Uterus (tissue), 3 donors: ENCODE measurements at regions not wholly inside any gene's neighbourhood (a gene's known extent, or its start where the extent isn't known, plus 50 kb on each side); places are given as distances from the start of the nearest gene placed in this dataset. TPM values are rescaled to one million over a fixed set of nuclear protein-coding genes. Genes with fewer than 3 reads are reported as not detected.

Source experiments
- DNase-seq, 2 donors: peaks; one replicate each; pipeline ENCODE4 v3.0.0-alpha.2; 2019 to 2020
- H3K27ac ChIP-seq, 2 donors: fragments of 200-600 bp; sonication (generic); 1 replicate in 1 of 2; 2 replicates in 1 of 2; pipeline ENCODE4 v1.5.1; 2016 to 2018
- H3K27me3 ChIP-seq, 2 donors: fragments of 200-600 bp; sonication (generic); one replicate each; pipeline ENCODE4 v1.5.1; 2018 to 2019; ENCODE audit warnings: control low read depth in 1 of 2
- H3K36me3 ChIP-seq, 2 donors: fragments of 200-600 bp; sonication (generic); one replicate each; pipeline ENCODE4 v1.5.1; 2019; ENCODE audit warnings: control low read depth in 1 of 2
- H3K4me1 ChIP-seq, 2 donors: fragments of 200-600 bp; sonication (generic); one replicate each; pipeline ENCODE4 v1.5.1; 2018 to 2019; ENCODE audit warnings: control low read depth in 1 of 2
- H3K4me3 ChIP-seq, 2 donors: fragments of 200-600 bp; sonication (generic); 1 replicate in 1 of 2; 2 replicates in 1 of 2; pipeline ENCODE4 v1.5.1; 2018 to 2019; ENCODE audit warnings: mild to moderate bottlenecking in 1 of 2
- H3K9me3 ChIP-seq, 2 donors: fragments of 200-600 bp; sonication (generic); one replicate each; pipeline ENCODE4 v1.5.1; 2019; ENCODE audit warnings: control low read depth in 1 of 2
- CTCF ChIP-seq, 4 experiments: fragments of 200-600 bp in 2 of 4; fragments of 450-650 bp in 2 of 4; sonication (generic) in 2 of 4; IDR thresholded peaks; one replicate each; pipeline ENCODE4 v1.5.1; 2016 to 2019; ENCODE audit warnings: antibody characterized with exemption in 4 of 4, mild to moderate bottlenecking in 2 of 4, moderate library complexity in 1 of 4
- POLR2A ChIP-seq, 2 donors: fragments of 450-650 bp; IDR thresholded peaks; one replicate each; pipeline ENCODE4 v1.6.1; 2016; ENCODE audit warnings: antibody characterized with exemption in 2 of 2, mild to moderate bottlenecking in 1 of 2, moderate library complexity in 1 of 2
- intact Hi-C: fragments of 100-400 bp; cut with DNase I; formaldehyde crosslinking; loops from one replicate; pipeline ENCODE4 v1.15.1; 2023; ENCODE audit warnings: low total_unique reads
- small RNA-seq: library from RNA; depleted of rRNA; stranded (forward); fragments of <200 nt; gene quantifications from one replicate; pipeline ENCODE3, GENCODE V24; 2016
- donor health status: DM: yes; HTN: yes; CAD: no.

GRCh38 chr12:108075561-108075960, 53.5 kb upstream of the WSCD2 start:
- Histone ChIP-seq H3K27me3 (no peaks in the 10 kb centered on the region), H3K4me1 (no peaks in the 10 kb centered on the region), H3K27ac (no peak overlapping the region), H3K4me3 (no peak overlapping the region), H3K36me3 (no peaks in the 10 kb centered on the region), H3K9me3 (no peaks in the 10 kb centered on the region)
- DNase-seq = no peak
- no peak for TF ChIP-seq CTCF (IDR thresholded peaks at IDR 0.05)
- TF ChIP-seq POLR2A (IDR thresholded peaks at IDR 0.05) = no peak
- intact Hi-C loops = no loop called here

- intact Hi-C loops = no loop called here
These were observed 52.5 kb upstream of the WSCD2 start for GRCh38 chr12:108076556-108076955.

GRCh38 chr12:108078428-108078827, 50.7 kb upstream of the WSCD2 start:
- H3K36me3 ChIP-seq = no peaks in the 10 kb centered on the region

More at GRCh38 chr12:108076556-108076955, 52.5 kb upstream of the WSCD2 start:
- Histone ChIP-seq H3K27ac (no peak overlapping the region), H3K9me3 (no peaks in the 10 kb centered on the region), H3K36me3 (no peaks in the 10 kb centered on the region), H3K4me3 (no peak overlapping the region), H3K4me1 (no peaks in the 10 kb centered on the region), H3K27me3 (no peaks in the 10 kb centered on the region)
- DNase-seq = no peak
- TF ChIP-seq CTCF (IDR thresholded peaks at IDR 0.05) (no peak), POLR2A (IDR thresholded peaks at IDR 0.05) (no peak)

More at GRCh38 chr12:108078428-108078827, 50.7 kb upstream of the WSCD2 start:
- H3K27ac ChIP-seq = no peak overlapping the region
- no peaks in the 10 kb centered on the region for H3K4me1 ChIP-seq
- no peak for DNase-seq
- intact Hi-C loops = no loop called here
- TF ChIP-seq CTCF (IDR thresholded peaks at IDR 0.05) (no peak), POLR2A (IDR thresholded peaks at IDR 0.05) (no peak)
- no peaks in the 10 kb centered on the region for H3K9me3 ChIP-seq
- no peaks in the 10 kb centered on the region for H3K27me3 ChIP-seq
- H3K4me3 ChIP-seq = no peak overlapping the region

Small RNA genes in the stretch of these regions (small RNA-seq; reads per million reads assigned to genes)
- gene AC126177.5 = not detected
